WERI-Rb-1 (cell line): ENCODE measurements at regions not wholly inside any gene's neighbourhood (a gene's known extent, or its start where the extent isn't known, plus 50 kb on each side); places are given as distances from the start of the nearest gene placed in this dataset.
"Not testable (repeated sequence)": the region's sequence is repeated elsewhere in the genome, so short reads cannot be mapped to it uniquely, and the experiment has no call there.

Source experiments
- DNase-seq: peaks from one replicate; pipeline ENCODE4 v3.0.0-alpha.2; 2020
- H3K27ac ChIP-seq: fragments of 250-450 bp; sonication (Bioruptor Pico); 2 replicates; pipeline ENCODE4 v1.5.1; 2020; ENCODE audit warnings: mild to moderate bottlenecking, moderate library complexity
- H3K27me3 ChIP-seq: fragments of 250-450 bp; sonication (Bioruptor Pico); 2 replicates; pipeline ENCODE4 v1.5.1; 2021; ENCODE audit warnings: mild to moderate bottlenecking, low read depth, moderate library complexity; ENCODE audit not compliant: insufficient read depth, severe bottlenecking
- H3K36me3 ChIP-seq: fragments of 250-450 bp; sonication (Bioruptor Pico); 2 replicates; pipeline ENCODE4 v1.5.1; 2020; ENCODE audit warnings: mild to moderate bottlenecking, moderate library complexity
- H3K4me3 ChIP-seq: 2 replicates; pipeline ENCODE4 v1.5.1; 2011; ENCODE audit warnings: low read depth, mild to moderate bottlenecking, control low read depth, low read length
- H3K9me3 ChIP-seq: fragments of 250-450 bp; sonication (Bioruptor Pico); 2 replicates; pipeline ENCODE4 v1.5.1; 2021; ENCODE audit warnings: mild to moderate bottlenecking, moderate library complexity; ENCODE audit not compliant: severe bottlenecking
- CTCF ChIP-seq: IDR thresholded peaks from 2 replicates; pipeline ENCODE4 v1.5.1; 2011; ENCODE audit warnings: low read depth, mild to moderate bottlenecking, control low read depth, inconsistent platforms, low read length

DNA sequence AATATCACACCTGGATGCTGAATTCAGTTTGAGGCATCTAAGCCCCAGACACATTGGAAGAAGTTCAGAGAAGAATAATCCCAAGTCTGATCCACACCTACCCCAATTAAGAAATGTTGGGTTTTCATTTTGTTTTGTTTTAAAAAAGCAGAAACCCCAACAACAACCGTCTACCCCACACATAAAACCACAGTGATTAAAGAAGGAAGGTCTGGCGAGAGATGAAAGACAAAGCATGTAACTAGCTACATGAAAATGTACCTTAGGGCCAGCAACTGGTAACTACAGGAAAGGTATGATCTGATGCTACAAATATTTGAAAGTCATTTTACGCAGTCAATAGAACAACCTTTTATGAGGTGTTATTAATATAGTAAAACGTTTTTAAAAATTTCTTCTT lies 1112.3 kb downstream of the GATA3 start:
- TF ChIP-seq CTCF = no peak
- peaks cover 3% of the 10 kb centered on the region for H3K27me3 ChIP-seq
- no peak for DNase-seq
- H3K9me3 ChIP-seq = no peaks in the 10 kb centered on the region
- no peak overlapping the region for H3K4me3 ChIP-seq
- no peaks in the 10 kb centered on the region for H3K36me3 ChIP-seq
- no peak overlapping the region for H3K27ac ChIP-seq

- Histone ChIP-seq H3K27me3 (no peaks in the 10 kb centered on the region), H3K9me3 (no peaks in the 10 kb centered on the region), H3K27ac (no peak overlapping the region), H3K4me3 (no peak overlapping the region), H3K36me3 (no peaks in the 10 kb centered on the region)
- no peak for DNase-seq
- TF ChIP-seq CTCF = no peak
Observed at GRCh38 chr10:9172276-9172675, 1117.8 kb downstream of the GATA3 start.

DNA sequence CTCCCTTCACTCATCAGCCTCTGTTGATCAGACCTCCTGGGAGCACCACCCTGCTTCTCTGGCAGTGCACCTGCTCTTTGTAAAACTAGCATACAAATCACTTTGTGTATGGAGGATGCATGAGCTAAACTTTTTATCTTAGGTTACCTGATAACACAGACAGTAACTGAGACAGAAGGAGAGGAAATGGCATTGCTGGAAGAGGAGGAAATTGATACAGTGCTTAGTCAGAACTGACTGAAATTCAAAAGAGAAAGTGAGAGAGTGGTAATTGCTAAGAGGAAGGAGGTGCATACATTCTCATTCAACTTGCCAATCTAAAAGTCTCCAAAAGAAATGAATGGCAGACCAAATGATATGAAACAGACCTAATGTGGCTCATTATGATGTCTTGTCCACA lies 1120.7 kb downstream of the GATA3 start:
- Histone ChIP-seq H3K36me3 (no peaks in the 10 kb centered on the region), H3K4me3 (no peak overlapping the region), H3K27ac (no peak overlapping the region), H3K27me3 (no peaks in the 10 kb centered on the region), H3K9me3 (no peaks in the 10 kb centered on the region)
- no peak for TF ChIP-seq CTCF
- no peak for DNase-seq

- H3K4me3 ChIP-seq, H3K9me3 ChIP-seq, DNase-seq, H3K36me3 ChIP-seq, H3K27me3 ChIP-seq, H3K27ac ChIP-seq: not testable (repeated sequence)
Observed at GRCh38 chr10:9183197-9183880, 1128.9 kb downstream of the GATA3 start.

DNA sequence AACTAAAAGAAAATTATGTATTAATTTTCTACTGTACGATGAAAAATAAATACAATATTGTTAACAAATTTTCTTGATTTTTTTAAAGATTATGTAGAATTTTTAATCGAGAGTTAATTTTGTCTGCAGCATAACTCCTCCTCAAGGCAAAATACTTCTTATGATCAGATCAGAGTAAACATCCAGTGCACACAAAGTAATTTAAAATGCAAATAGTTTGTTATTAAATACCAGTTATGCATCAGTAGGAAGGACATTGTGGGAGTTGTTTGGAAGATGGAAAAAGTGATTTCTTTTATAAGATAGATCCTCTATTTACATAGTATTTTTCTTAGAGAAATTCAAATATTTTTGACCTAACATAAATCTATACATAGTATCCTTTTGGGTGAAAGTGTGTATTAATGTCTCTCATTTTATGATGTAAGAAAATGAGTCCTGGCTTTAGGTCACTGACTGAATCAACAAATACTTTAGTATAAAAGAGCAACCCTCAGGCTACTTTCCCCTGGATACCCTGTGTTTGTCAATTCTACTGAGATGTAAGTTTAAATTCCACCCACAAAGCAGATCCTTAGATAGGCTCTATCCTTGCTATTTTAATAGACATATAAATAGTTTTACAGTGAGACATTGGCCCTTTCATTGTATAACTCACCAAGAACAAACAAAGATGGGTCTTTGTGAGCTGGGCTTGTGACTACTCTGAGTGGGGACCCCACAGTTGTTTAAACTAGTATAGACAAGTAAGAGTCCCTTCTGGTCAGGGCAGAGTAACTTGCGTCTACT lies 1133.7 kb downstream of the GATA3 start:
- no peak overlapping the region for H3K27ac ChIP-seq
- H3K27me3 ChIP-seq = no peaks in the 10 kb centered on the region
- H3K9me3 ChIP-seq = no peaks in the 10 kb centered on the region
- DNase-seq = no peak
- no peaks in the 10 kb centered on the region for H3K36me3 ChIP-seq
- TF ChIP-seq CTCF = no peak
- H3K4me3 ChIP-seq = no peak overlapping the region

DNA sequence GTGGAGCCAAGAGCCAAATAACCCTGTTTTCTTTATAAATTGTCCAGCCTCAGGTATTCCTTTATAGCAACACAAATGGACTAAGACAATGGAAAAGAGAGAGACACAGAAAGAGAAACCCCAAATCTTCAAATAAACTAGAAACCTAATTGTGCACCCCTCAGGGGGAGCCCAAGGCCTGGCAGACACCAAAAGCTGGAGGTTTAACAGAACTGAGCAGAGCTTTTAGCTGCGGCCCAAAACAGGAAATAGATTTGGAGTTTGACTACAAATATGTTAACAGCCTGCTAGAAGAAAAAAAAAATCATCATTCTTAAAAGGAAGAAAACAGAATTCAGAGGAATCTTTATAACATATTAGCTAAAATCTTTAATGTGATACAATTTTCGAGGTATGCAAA lies 1135.0 kb downstream of the GATA3 start:
- no peaks in the 10 kb centered on the region for H3K9me3 ChIP-seq
- H3K27me3 ChIP-seq = no peaks in the 10 kb centered on the region
- no peaks in the 10 kb centered on the region for H3K36me3 ChIP-seq
- no peak overlapping the region for H3K4me3 ChIP-seq
- H3K27ac ChIP-seq = no peak overlapping the region
- no peak for DNase-seq
- TF ChIP-seq CTCF = no peak
